GM18498 (cell line): ENCODE measurements at regions not wholly inside any gene's neighbourhood (a gene's known extent, or its start where the extent isn't known, plus 50 kb on each side); places are given as distances from the start of the nearest gene placed in this dataset.
"Not testable (repeated sequence)": the region's sequence is repeated elsewhere in the genome, so short reads cannot be mapped to it uniquely, and the experiment has no call there.

Experiments used
- ATAC-seq: cut with Tn5 transposase; IDR thresholded peaks from one replicate; pipeline ENCODE4 v1.9.1; 2021; ENCODE audit warnings: mild to moderate bottlenecking, moderate library complexity; ENCODE audit not compliant: unreplicated experiment

- ATAC-seq: no peak
These were observed 120.8 kb upstream of the LGSN start for GRCh38 chr6:63440594-63440993.

- ATAC-seq: no peak
These were observed 121.6 kb upstream of the LGSN start for GRCh38 chr6:63441266-63441956.

- ATAC-seq: no peak
These were observed 123.1 kb upstream of the LGSN start for GRCh38 chr6:63442870-63443269.

DNA sequence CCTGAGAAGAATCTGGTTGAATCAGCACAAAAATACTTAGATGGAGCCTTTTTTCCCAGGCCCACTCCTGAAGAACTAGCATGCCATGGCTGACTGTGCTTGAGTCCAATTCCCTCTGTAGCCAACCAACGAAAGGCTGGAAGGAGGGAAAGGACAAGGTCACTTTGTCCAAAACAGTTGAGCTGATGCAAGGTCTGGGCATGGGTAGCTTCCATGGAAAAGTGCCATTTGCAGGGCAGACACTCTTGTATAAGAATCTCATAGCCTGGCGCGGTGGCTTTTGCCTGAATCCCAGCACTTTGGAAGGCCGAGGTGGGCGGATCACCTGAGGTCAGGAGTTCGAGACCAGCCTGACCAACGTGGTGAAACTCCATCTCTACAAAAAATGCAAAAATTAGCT is 125.0 kb upstream of the LGSN start:
- ATAC-seq: no peak

- no peak for ATAC-seq
These were observed 125.9 kb upstream of the LOC128125822 start for GRCh38 chr6:63446405-63446804.

- ATAC-seq: no peak
These were observed 125.1 kb upstream of the LOC128125822 start for GRCh38 chr6:63447134-63447533.

- no peak for ATAC-seq
These were observed 124.1 kb upstream of the LOC128125822 start for GRCh38 chr6:63448229-63448628.

- no peak for ATAC-seq
These were observed 122.6 kb upstream of the LOC128125822 start for GRCh38 chr6:63449714-63450113.

DNA sequence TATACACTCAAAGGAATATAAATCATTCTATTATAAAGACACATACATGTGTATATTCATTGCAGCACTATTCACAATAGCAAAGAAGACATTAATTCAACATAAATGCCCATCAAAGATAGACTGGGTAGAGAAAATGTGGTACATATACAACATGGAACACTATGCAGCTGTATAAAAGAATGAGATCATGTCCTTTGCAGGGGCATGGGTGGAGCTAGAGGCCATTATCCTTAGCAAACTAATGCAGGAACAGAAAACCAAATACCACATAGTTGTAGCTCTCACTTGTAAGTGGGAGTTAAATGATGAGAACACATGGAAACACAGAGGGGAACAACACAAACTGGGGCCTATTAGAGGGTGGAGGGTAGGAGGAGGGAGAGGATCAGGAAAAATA is 121.0 kb upstream of the LOC128125822 start:
- ATAC-seq: no peak

DNA sequence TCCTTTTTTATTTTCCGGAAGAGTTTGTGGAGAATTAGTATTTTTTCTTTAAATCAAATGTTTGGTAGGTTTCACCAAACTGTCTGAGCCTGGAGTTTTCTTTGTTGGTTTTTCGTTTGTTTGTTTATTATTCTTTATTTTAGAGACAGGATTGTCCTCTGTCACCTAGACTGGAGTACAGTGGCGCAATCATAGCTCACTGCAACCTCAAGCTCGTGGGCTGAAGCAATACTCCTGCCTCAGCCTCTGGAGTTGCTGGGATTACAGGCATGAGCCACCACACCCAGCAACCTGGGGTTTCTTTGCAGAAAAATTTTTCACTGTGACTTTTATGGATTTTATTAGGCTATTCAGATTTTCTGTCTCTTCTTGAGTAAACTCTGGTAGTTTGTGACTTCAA is 120.2 kb upstream of the LOC128125822 start:
- ATAC-seq: no peak

DNA sequence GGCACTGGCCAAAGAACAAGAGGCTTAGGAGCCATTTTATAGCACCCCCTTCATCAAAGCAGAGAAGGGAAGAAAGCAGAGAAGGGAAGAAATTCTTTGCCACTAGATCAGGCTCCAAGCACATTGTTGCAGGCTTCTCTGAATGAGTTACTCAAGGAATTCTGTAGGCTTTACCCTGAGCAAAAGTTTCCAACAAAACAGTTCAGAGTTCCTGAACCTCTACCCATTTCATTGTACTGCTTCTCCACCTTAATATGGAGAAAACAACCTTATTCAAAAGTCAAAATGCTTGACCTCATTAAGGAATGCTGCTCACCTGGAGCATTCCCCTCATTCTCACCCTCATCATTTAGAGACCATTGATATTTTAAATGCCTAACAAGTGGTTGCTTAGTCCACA is 115.5 kb upstream of the LOC128125822 start:
- no peak for ATAC-seq

GRCh38 chr6:63458480-63459115 is 113.7 kb upstream of the LOC128125822 start:
- ATAC-seq: peak; percentile 92

GRCh38 chr6:63459814-63460213 is 112.5 kb upstream of the LOC128125822 start:
- ATAC-seq: no peak

DNA sequence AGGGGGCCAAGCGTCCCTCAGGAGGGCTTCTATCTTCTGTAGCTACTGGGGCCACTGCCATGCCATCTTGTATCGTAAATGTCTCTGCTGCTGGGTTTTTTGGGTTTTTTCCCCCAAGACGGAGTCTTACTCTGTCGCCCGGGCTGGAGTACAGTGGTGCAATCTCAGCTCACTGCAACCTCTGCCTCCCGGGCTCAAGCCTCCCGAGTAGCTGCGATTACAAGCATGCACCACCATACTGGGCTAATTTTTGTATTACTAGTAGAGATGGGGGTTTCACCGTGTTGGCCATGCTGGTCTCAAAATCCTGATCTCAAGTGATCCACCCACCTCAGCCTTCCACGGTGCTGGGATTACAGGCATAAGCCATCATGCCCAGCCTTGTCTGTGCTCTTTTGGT is 111.3 kb upstream of the LOC128125822 start:
- ATAC-seq: no peak

GRCh38 chr6:63464060-63464459 is 108.2 kb upstream of the LOC128125822 start:
- ATAC-seq: no peak

DNA sequence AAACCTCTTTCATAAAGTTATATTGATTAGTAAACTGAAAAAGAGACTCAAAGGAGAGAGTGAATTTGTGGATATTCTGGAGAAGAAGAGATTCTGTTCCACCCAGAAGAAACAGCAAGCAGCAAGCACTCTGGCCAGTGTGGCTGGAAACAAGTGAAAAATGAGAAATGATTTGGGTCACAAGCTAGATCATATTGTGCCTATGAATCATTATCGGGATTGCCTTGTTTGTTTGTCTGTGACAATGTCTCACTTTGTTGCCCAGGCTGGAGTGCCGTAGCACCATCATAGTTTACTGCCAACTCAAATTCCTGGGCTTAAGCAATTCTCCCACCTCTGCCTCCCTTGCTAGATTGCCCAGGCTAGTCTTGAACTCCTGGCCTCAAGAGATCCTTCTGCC is 106.5 kb upstream of the LOC128125822 start:
- no peak for ATAC-seq

GRCh38 chr6:63466242-63466733 is 106.0 kb upstream of the LOC128125822 start:
- ATAC-seq: no peak

DNA sequence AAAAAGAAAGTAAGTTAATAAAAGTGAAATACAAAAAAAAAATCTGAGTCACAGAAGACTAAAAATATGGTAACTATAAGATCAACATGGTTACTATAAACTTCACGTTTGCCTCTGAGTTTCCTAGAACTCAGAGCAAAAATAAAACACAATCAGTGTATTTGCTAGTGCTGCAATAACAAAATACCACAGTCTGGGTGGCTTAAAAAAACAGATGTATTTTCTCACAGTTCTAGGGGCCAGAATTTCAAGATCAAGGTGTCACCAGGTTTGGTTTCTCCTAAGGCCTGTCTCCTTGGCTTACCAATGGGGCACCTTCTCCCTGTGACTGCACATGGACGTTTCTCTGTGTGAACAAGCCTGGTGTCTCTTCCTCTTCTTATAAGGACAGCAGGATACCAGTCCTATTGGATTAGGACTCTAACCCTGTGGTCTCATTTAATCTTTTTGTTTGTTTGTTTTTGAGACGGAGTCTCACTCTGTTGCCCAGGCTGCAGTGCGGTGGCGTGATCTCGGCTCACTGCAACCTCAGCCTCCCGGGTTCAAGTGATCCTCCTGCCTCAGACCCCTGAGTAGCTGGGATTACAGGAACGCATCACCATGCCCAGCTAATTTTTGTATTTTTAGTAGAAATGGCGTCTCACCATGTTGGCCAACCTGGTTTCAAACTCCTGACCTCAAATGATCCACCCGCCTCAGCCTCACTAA is 104.9 kb upstream of the LOC128125822 start:
- no peak for ATAC-seq

DNA sequence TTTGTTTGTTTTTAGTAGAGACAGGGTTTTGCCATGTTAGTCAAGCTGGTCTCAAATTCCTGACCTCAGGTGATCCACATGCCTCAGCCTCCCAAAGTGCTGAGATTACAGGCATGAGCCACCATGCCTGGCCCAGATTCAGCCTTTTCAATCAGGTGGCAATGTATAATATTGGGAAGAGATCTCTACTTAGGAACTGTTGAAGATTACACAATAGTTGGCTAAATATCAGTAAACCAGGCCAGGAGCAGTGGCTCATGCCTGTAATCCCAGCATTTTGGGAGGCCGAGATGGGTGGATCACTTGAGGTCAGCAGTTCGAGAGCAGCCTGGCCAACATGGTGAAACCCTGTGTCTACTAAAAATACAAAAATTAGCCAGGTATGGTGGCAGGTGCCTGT is 101.1 kb upstream of the LOC128125822 start:
- not testable (repeated sequence) for ATAC-seq

GRCh38 chr6:63471654-63472053 is 100.6 kb upstream of the LOC128125822 start:
- no peak for ATAC-seq

GRCh38 chr6:63475707-63476106 is 96.6 kb upstream of the LOC128125822 start:
- ATAC-seq: no peak

GRCh38 chr6:63476302-63476701 is 96.0 kb upstream of the LOC128125822 start:
- ATAC-seq: no peak
